ENCODE measurements at regions not wholly inside any gene's neighbourhood (a gene's known extent, or its start where the extent isn't known, plus 50 kb on each side); places are given as distances from the start of the nearest gene placed in this dataset.

GRCh38 chr7:68461430-68461829, 1136.8 kb upstream of the AUTS2 start:
- Histone ChIP-seq H3K9me3 (ENCODE audit: control insufficient read depth, insufficient read depth, low read length) (peaks cover 3% of the 10 kb centered on the region), H3K4me3 (ENCODE audit: low read length) (no peak overlapping the region), H3K36me3 (ENCODE audit: control insufficient read depth, insufficient read depth, low read length) (no peaks in the 10 kb centered on the region), H3K4me1 (ENCODE audit: control insufficient read depth, insufficient read depth, low read length) (no peaks in the 10 kb centered on the region), H3K27ac (ENCODE audit: low read length) (no peak overlapping the region), H3K27me3 (ENCODE audit: control insufficient read depth, insufficient read depth, low read length) (no peaks in the 10 kb centered on the region)
- no peak for TF ChIP-seq CTCF (IDR thresholded peaks at IDR 0.05)
- Mint-ChIP-seq H3K4me1 (no peaks in the 10 kb centered on the region), H3K27me3 (ENCODE audit: low read depth in 2 of 2) (no peaks in the 10 kb centered on the region), H3K27ac (no peak overlapping the region), H3K9me3 (peaks cover 20 to 32% of the 10 kb centered on the region in 2 donors), H3K4me3 (no peak overlapping the region), H3K36me3 (no peaks in the 10 kb centered on the region)
- DNase-seq = no peak
- intact Hi-C loops (cut with micrococcal nuclease) = loop anchor here (10.0 kb wide), 1 partner anchor 57 kb away; no protein-coding TSS in a partner anchor
- no peak for ATAC-seq
- WGBS (ENCODE audit: insufficient coverage) = 63% methylated on average over 1 of the region's 2 CpGs

- Histone ChIP-seq H3K9me3 (ENCODE audit: control insufficient read depth, insufficient read depth, low read length) (no peaks in the 10 kb centered on the region), H3K27ac (ENCODE audit: low read length) (no peak overlapping the region), H3K27me3 (ENCODE audit: control insufficient read depth, insufficient read depth, low read length) (no peaks in the 10 kb centered on the region), H3K4me3 (ENCODE audit: low read length) (no peak overlapping the region), H3K4me1 (ENCODE audit: control insufficient read depth, insufficient read depth, low read length) (no peaks in the 10 kb centered on the region), H3K36me3 (ENCODE audit: control insufficient read depth, insufficient read depth, low read length) (no peaks in the 10 kb centered on the region)
- no peaks in the 10 kb centered on the region for H3K36me3 Mint-ChIP-seq
- no peak for TF ChIP-seq CTCF (IDR thresholded peaks at IDR 0.05)
- H3K27me3 Mint-ChIP-seq (ENCODE audit: low read depth in 2 of 2) = no peaks in the 10 kb centered on the region
- 90% methylated on average over 17 of the region's 17 CpGs for WGBS (ENCODE audit: insufficient coverage)
- peaks cover 21 to 22% of the 10 kb centered on the region in 2 donors for H3K9me3 Mint-ChIP-seq
- intact Hi-C loops (cut with micrococcal nuclease) = no loop called here
- H3K4me1 Mint-ChIP-seq = no peaks in the 10 kb centered on the region
- DNase-seq = no peak
- H3K4me3 Mint-ChIP-seq = no peak overlapping the region
- ATAC-seq = no peak
- H3K27ac Mint-ChIP-seq = no peak overlapping the region
Measured at GRCh38 chr7:68470836-68471435, 1127.3 kb upstream of the AUTS2 start.

- ATAC-seq (no peak), DNase-seq (no peak)
- no peak for TF ChIP-seq CTCF (IDR thresholded peaks at IDR 0.05)
- Histone ChIP-seq H3K27me3 (ENCODE audit: control insufficient read depth, insufficient read depth, low read length) (no peaks in the 10 kb centered on the region), H3K27ac (ENCODE audit: low read length) (no peak overlapping the region), H3K9me3 (ENCODE audit: control insufficient read depth, insufficient read depth, low read length) (no peaks in the 10 kb centered on the region), H3K4me1 (ENCODE audit: control insufficient read depth, insufficient read depth, low read length) (no peaks in the 10 kb centered on the region), H3K36me3 (ENCODE audit: control insufficient read depth, insufficient read depth, low read length) (no peaks in the 10 kb centered on the region), H3K4me3 (ENCODE audit: low read length) (no peak overlapping the region)
- 53% methylated on average over 5 of the region's 5 CpGs for WGBS (ENCODE audit: insufficient coverage)
- H3K4me1 Mint-ChIP-seq = no peaks in the 10 kb centered on the region
- H3K27me3 Mint-ChIP-seq (ENCODE audit: low read depth in 2 of 2) = no peaks in the 10 kb centered on the region
- intact Hi-C loops (cut with micrococcal nuclease) = no loop called here
- peaks cover 16 to 20% of the 10 kb centered on the region in 2 donors for H3K9me3 Mint-ChIP-seq
- H3K27ac Mint-ChIP-seq = no peak overlapping the region
- H3K36me3 Mint-ChIP-seq = no peaks in the 10 kb centered on the region
- H3K4me3 Mint-ChIP-seq = no peak overlapping the region
Measured at GRCh38 chr7:68472688-68473087, 1125.6 kb upstream of the AUTS2 start.

- no peak overlapping the region for H3K4me3 Mint-ChIP-seq
Measured at GRCh38 chr7:68474661-68475216, 1123.5 kb upstream of the AUTS2 start.

More at GRCh38 chr7:68474661-68475216, 1123.5 kb upstream of the AUTS2 start:
- Mint-ChIP-seq H3K4me1 (no peaks in the 10 kb centered on the region), H3K36me3 (no peaks in the 10 kb centered on the region), H3K27me3 (ENCODE audit: low read depth in 2 of 2) (no peaks in the 10 kb centered on the region), H3K27ac (no peak overlapping the region), H3K9me3 (peaks cover 7 to 9% of the 10 kb centered on the region in 2 donors)
- Histone ChIP-seq H3K27me3 (ENCODE audit: control insufficient read depth, insufficient read depth, low read length) (no peaks in the 10 kb centered on the region), H3K4me1 (ENCODE audit: control insufficient read depth, insufficient read depth, low read length) (no peaks in the 10 kb centered on the region), H3K27ac (ENCODE audit: low read length) (no peak overlapping the region), H3K9me3 (ENCODE audit: control insufficient read depth, insufficient read depth, low read length) (no peaks in the 10 kb centered on the region), H3K36me3 (ENCODE audit: control insufficient read depth, insufficient read depth, low read length) (no peaks in the 10 kb centered on the region), H3K4me3 (ENCODE audit: low read length) (no peak overlapping the region)
- no peak for DNase-seq
- no peak for ATAC-seq
- WGBS (ENCODE audit: insufficient coverage) = 79% methylated on average over 5 of the region's 5 CpGs
- no peak for TF ChIP-seq CTCF (IDR thresholded peaks at IDR 0.05)
- intact Hi-C loops (cut with micrococcal nuclease) = no loop called here

All from natural killer cell (primary cell).